IMR-90 (cell line): ENCODE measurements at regions not wholly inside any gene's neighbourhood (a gene's known extent, or its start where the extent isn't known, plus 50 kb on each side); places are given as distances from the start of the nearest gene placed in this dataset.

Source experiments
- ATAC-seq: fragments of 200-7000 bp; cut with Tn5 transposase; 2 replicates; pipeline ENCODE4 v1.9.1; 2020; ENCODE audit warnings: low read depth, mild to moderate bottlenecking, moderate library complexity
- BruUV-seq: library from RNA; stranded (reverse); fragments of 400-500 nt; replicated peaks from 2 replicates; lab custom pipeline; 2021; lab: Mats Ljungman, UMichigan
- CTCF ChIA-PET: fragments of 300-600 bp; formaldehyde crosslinking; extraction: SDS; loops from one replicate; lab custom pipeline; 2021; ENCODE audit warnings: antibody characterized with exemption; lab: Yijun Ruan, JAX
- POLR2A ChIA-PET: fragments of 300-600 bp; sonication (Branson Sonifier 250); formaldehyde crosslinking; loops from one replicate; lab custom pipeline; 2022; ENCODE audit warnings: antibody characterized with exemption; ENCODE audit not compliant: unreplicated experiment; lab: Charles Lee
- DNase-seq: peaks from one replicate; pipeline ENCODE4 v3.0.0; 2013
- H2AFZ ChIP-seq: replicated peaks from 2 replicates; pipeline ENCODE3; 2013; ENCODE audit warnings: low read length, mild to moderate bottlenecking; ENCODE audit not compliant: poor library complexity
- H2AK5ac ChIP-seq: 2 replicates; pipeline ENCODE4 v1.6.1; 2013; ENCODE audit warnings: low read depth, low read length, inconsistent platforms
- H2AK9ac ChIP-seq: replicated peaks from 2 replicates; pipeline ENCODE3; 2013; ENCODE audit warnings: mild to moderate bottlenecking, low read depth, low read length, moderate library complexity; ENCODE audit not compliant: poor library complexity
- H2BK120ac ChIP-seq: 2 replicates; pipeline ENCODE4 v1.6.1; 2013; ENCODE audit warnings: low read depth, low read length, inconsistent platforms
- H2BK15ac ChIP-seq: 3 replicates; pipeline ENCODE4 v1.6.1; 2013; ENCODE audit warnings: low read depth, low read length, inconsistent platforms
- H2BK20ac ChIP-seq: 2 replicates; pipeline ENCODE4 v1.6.1; 2013; ENCODE audit warnings: low read depth, mild to moderate bottlenecking, inconsistent platforms, low read length, moderate library complexity
- H2BK5ac ChIP-seq: 2 replicates; pipeline ENCODE4 v1.6.1; 2013; ENCODE audit warnings: mild to moderate bottlenecking, low read depth, low read length, inconsistent platforms; ENCODE audit not compliant: poor library complexity, severe bottlenecking
- H3K14ac ChIP-seq: replicated peaks from 2 replicates; pipeline ENCODE4 v1.6.1; 2013; ENCODE audit warnings: low read depth, low read length, inconsistent platforms
- H3K18ac ChIP-seq: 2 replicates; pipeline ENCODE4 v1.6.1; 2013; ENCODE audit warnings: low read depth, low read length, control low read depth
- H3K23ac ChIP-seq: 2 replicates; pipeline ENCODE4 v1.6.1; 2013; ENCODE audit warnings: low read depth, low read length, inconsistent platforms
- H3K27ac ChIP-seq: 2 replicates; pipeline ENCODE4 v1.5.1; 2013; ENCODE audit warnings: mild to moderate bottlenecking, control low read depth, low read length; ENCODE audit not compliant: insufficient read depth
- H3K27me3 ChIP-seq: 2 replicates; pipeline ENCODE4 v1.6.1; 2013; ENCODE audit warnings: low read length; ENCODE audit not compliant: control insufficient read depth, insufficient read depth
- H3K36me3 ChIP-seq: 2 replicates; pipeline ENCODE4 v1.6.1; 2013; ENCODE audit warnings: low read length, mixed read lengths; ENCODE audit not compliant: control insufficient read depth, insufficient read depth
- H3K4ac ChIP-seq: 2 replicates; pipeline ENCODE4 v1.6.1; 2013; ENCODE audit warnings: low read depth, low read length, inconsistent platforms
- H3K4me1 ChIP-seq: 2 replicates; pipeline ENCODE4 v1.6.1; 2013; ENCODE audit warnings: low read length, mixed read lengths; ENCODE audit not compliant: control insufficient read depth, insufficient read depth
- H3K4me2 ChIP-seq: 2 replicates; pipeline ENCODE4 v1.6.1; 2013; ENCODE audit warnings: low read depth, mild to moderate bottlenecking, control low read depth, low read length, moderate library complexity
- H3K4me3 ChIP-seq: 2 replicates; pipeline ENCODE4 v1.5.1; 2013; ENCODE audit warnings: low read depth, mild to moderate bottlenecking, control low read depth, low read length, moderate library complexity; ENCODE audit not compliant: insufficient read depth
- H3K56ac ChIP-seq: 2 replicates; pipeline ENCODE4 v1.6.1; 2013; ENCODE audit warnings: low read length, inconsistent platforms; ENCODE audit not compliant: insufficient read depth; ENCODE audit errors: extremely low read depth
- H3K79me1 ChIP-seq, 2 experiments: 2 replicates each; pipeline ENCODE4 v1.6.1; 2013; ENCODE audit warnings: low read length in 2 of 2, inconsistent platforms in 1 of 2, low read depth in 1 of 2
- H3K9ac ChIP-seq: 2 replicates; pipeline ENCODE4 v1.6.1; 2013; ENCODE audit warnings: low read depth, low read length, control low read depth
- H3K9me1 ChIP-seq: 2 replicates; pipeline ENCODE4 v1.6.1; 2013; ENCODE audit warnings: low read length, inconsistent platforms; ENCODE audit not compliant: insufficient read depth
- H3K9me3 ChIP-seq: 2 replicates; pipeline ENCODE4 v1.6.1; 2013; ENCODE audit warnings: low read length; ENCODE audit not compliant: control insufficient read depth, insufficient read depth
- H4K20me1 ChIP-seq: 2 replicates; pipeline ENCODE4 v1.6.1; 2013; ENCODE audit warnings: low read length, inconsistent platforms; ENCODE audit not compliant: insufficient read depth
- H4K5ac ChIP-seq: 2 replicates; pipeline ENCODE4 v1.6.1; 2013; ENCODE audit warnings: mild to moderate bottlenecking, low read depth, low read length, control low read depth
- H4K8ac ChIP-seq, 2 experiments: 2 replicates each; pipeline ENCODE4 v1.6.1; 2013; ENCODE audit warnings: low read depth in 2 of 2, low read length in 2 of 2, control low read depth in 1 of 2, inconsistent platforms in 1 of 2
- H4K91ac ChIP-seq: 2 replicates; pipeline ENCODE4 v1.6.1; 2013; ENCODE audit warnings: low read depth, low read length, inconsistent platforms; ENCODE audit not compliant: insufficient read depth
- FOS ChIP-seq: fragments of 150-350 bp; IDR thresholded peaks from 2 replicates; pipeline ENCODE4 v1.6.1; 2016; ENCODE audit warnings: low read depth, low read length
- MAZ ChIP-seq: IDR thresholded peaks from 2 replicates; pipeline ENCODE4 v1.6.1; 2012; ENCODE audit warnings: low read depth, mild to moderate bottlenecking, low read length, improper control_type of control experiment, moderate library complexity, borderline replicate concordance
- MXI1 ChIP-seq: IDR thresholded peaks from 2 replicates; pipeline ENCODE4 v1.6.1; 2012; ENCODE audit warnings: low read depth, mild to moderate bottlenecking, low read length, moderate library complexity, borderline replicate concordance
- POLR2A ChIP-seq: IDR thresholded peaks from 2 replicates; pipeline ENCODE4 v1.6.1; 2012; ENCODE audit warnings: mild to moderate bottlenecking, low read depth, low read length
- RAD21 ChIP-seq: IDR thresholded peaks from 2 replicates; pipeline ENCODE4 v1.6.1; 2012; ENCODE audit warnings: low read length, improper control_type of control experiment
- RCOR1 ChIP-seq: IDR thresholded peaks from 2 replicates; pipeline ENCODE4 v1.6.1; 2012; ENCODE audit warnings: mild to moderate bottlenecking, low read length, improper control_type of control experiment; ENCODE audit not compliant: insufficient replicate concordance
- SMC3 ChIP-seq: fragments of 150-350 bp; IDR thresholded peaks from 2 replicates; pipeline ENCODE4 v1.6.1; 2016; ENCODE audit warnings: low read depth, mild to moderate bottlenecking, antibody characterized with exemption, low read length, moderate library complexity
- WGBS, 2 experiments: methylation state at CpG; one replicate each; pipeline versions ENCODE4 v1.1.5 to v1.1.7; 2013; ENCODE audit warnings: missing lambda C conversion rate in 2 of 2; ENCODE audit not compliant: insufficient read length in 1 of 2; ENCODE audit errors: extremely low coverage in 2 of 2; 5-methylcytosine and 5-hydroxymethylcytosine counted together
- dilution Hi-C: fragments of 300-500 bp; cut with HindIII; formaldehyde crosslinking; loops from one replicate; pipeline ENCODE4 v1.14.3; 2018; ENCODE audit warnings: low sequenced_read_pairs; ENCODE audit not compliant: unreplicated experiment
- in situ Hi-C: fragments of 300-500 bp; cut with MboI; formaldehyde crosslinking; loops from 3 replicates; pipeline ENCODE4 v1.14.3; 2019; ENCODE audit warnings: low sequenced_read_pairs, inconsistent platforms, mixed read lengths
- intact Hi-C: fragments of 100-400 bp; cut with micrococcal nuclease; formaldehyde crosslinking; loops from 2 replicates; pipeline ENCODE4 v1.10.0; 2022
- TF ChIP-seq, protein P1 (sequence below): fragments of 150-350 bp; IDR thresholded peaks from 2 replicates; pipeline ENCODE4 v1.6.1; 2016; ENCODE audit warnings: low read depth, mild to moderate bottlenecking, low read length, moderate library complexity, borderline replicate concordance
- TF ChIP-seq, protein P2 (sequence below): conservative IDR thresholded peaks from 2 replicates; pipeline ENCODE4 v1.5.1; 2012; ENCODE audit warnings: mild to moderate bottlenecking, low read depth, low read length, improper control_type of control experiment
- TF ChIP-seq, protein P3 (sequence below): fragments of 150-350 bp; IDR thresholded peaks from 2 replicates; pipeline ENCODE4 v1.6.1; 2017; ENCODE audit warnings: mild to moderate bottlenecking, antibody characterized with exemption, low read length, low read depth

DNA sequence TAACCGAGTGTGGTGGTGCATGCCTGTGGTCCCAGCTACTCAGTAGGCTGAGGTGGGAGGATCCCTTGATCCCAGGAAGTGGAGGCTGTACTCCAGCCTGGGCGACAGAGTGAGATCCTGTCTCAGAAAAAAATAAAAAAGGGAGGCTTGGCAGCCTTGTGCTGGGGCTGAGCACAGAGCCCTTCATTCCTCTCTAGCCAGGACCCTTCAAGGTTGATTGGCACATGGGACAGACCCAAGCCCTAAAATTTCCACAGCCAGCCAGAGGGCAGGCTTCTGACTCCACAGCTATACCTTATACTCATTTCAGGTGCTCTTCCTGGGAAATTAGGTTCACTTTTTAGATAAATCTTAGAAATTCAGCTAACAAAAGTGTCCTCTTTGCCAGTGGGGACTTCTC is 553.0 kb upstream of the CPEB2 start:
- no peaks in the 10 kb centered on the region for H3K4me1 ChIP-seq
- no peak for ATAC-seq
- WGBS, 2 experiments, result no CpG with 5 or more reads among the region's 2 CpGs
- dilution Hi-C loops, result no loop called here
- TF ChIP-seq RCOR1 (no peak), SMC3 (no peak), POLR2A (no peak), RAD21 (no peak), FOS (no peak), MXI1 (no peak), MAZ (no peak)
- TF ChIP-seq, protein P1, sequence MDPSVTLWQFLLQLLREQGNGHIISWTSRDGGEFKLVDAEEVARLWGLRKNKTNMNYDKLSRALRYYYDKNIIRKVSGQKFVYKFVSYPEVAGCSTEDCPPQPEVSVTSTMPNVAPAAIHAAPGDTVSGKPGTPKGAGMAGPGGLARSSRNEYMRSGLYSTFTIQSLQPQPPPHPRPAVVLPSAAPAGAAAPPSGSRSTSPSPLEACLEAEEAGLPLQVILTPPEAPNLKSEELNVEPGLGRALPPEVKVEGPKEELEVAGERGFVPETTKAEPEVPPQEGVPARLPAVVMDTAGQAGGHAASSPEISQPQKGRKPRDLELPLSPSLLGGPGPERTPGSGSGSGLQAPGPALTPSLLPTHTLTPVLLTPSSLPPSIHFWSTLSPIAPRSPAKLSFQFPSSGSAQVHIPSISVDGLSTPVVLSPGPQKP, result no peak
- TF ChIP-seq, protein P2, sequence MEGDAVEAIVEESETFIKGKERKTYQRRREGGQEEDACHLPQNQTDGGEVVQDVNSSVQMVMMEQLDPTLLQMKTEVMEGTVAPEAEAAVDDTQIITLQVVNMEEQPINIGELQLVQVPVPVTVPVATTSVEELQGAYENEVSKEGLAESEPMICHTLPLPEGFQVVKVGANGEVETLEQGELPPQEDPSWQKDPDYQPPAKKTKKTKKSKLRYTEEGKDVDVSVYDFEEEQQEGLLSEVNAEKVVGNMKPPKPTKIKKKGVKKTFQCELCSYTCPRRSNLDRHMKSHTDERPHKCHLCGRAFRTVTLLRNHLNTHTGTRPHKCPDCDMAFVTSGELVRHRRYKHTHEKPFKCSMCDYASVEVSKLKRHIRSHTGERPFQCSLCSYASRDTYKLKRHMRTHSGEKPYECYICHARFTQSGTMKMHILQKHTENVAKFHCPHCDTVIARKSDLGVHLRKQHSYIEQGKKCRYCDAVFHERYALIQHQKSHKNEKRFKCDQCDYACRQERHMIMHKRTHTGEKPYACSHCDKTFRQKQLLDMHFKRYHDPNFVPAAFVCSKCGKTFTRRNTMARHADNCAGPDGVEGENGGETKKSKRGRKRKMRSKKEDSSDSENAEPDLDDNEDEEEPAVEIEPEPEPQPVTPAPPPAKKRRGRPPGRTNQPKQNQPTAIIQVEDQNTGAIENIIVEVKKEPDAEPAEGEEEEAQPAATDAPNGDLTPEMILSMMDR, result no peak
- TF ChIP-seq, protein P3, sequence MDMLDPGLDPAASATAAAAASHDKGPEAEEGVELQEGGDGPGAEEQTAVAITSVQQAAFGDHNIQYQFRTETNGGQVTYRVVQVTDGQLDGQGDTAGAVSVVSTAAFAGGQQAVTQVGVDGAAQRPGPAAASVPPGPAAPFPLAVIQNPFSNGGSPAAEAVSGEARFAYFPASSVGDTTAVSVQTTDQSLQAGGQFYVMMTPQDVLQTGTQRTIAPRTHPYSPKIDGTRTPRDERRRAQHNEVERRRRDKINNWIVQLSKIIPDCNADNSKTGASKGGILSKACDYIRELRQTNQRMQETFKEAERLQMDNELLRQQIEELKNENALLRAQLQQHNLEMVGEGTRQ, result no peak
- H3K9me1 ChIP-seq, result no peaks in the 10 kb centered on the region
- ChIA-PET POLR2A (no interaction called here), CTCF (no interaction called here)
- H3K23ac ChIP-seq, result no peak overlapping the region
- H2BK15ac ChIP-seq, result no peak overlapping the region
- intact Hi-C loops, result no loop called here
- H3K27me3 ChIP-seq, result no peaks in the 10 kb centered on the region
- H3K36me3 ChIP-seq, result no peaks in the 10 kb centered on the region
- no peak overlapping the region for H3K4me3 ChIP-seq
- H3K27ac ChIP-seq, result no peak overlapping the region
- H2BK5ac ChIP-seq, result no peak overlapping the region
- no TSS peak for BruUV-seq
- no peak for DNase-seq
- in situ Hi-C loops, result no loop called here
- no peak overlapping the region for H4K5ac ChIP-seq
- no peak overlapping the region for H2AFZ ChIP-seq
- H3K4me2 ChIP-seq, result no peak overlapping the region
- no peak overlapping the region for H4K91ac ChIP-seq
- no peaks in the 10 kb centered on the region for H4K20me1 ChIP-seq
- H3K79me1 ChIP-seq, result no peaks in the 10 kb centered on the region
- no peak overlapping the region for H2AK5ac ChIP-seq
- H2BK120ac ChIP-seq, result no peak overlapping the region
- H4K8ac ChIP-seq, result no peak overlapping the region
- no peak overlapping the region for H2AK9ac ChIP-seq
- H3K14ac ChIP-seq, result no peak overlapping the region
- H3K18ac ChIP-seq, result no peak overlapping the region
- H3K9me3 ChIP-seq, result no peaks in the 10 kb centered on the region
- no peak overlapping the region for H3K4ac ChIP-seq
- H3K9ac ChIP-seq, result no peak overlapping the region
- H2BK20ac ChIP-seq, result no peak overlapping the region
- H3K56ac ChIP-seq, result no peak overlapping the region
